ENCODE measurements at regions not wholly inside any gene's neighbourhood (a gene's known extent, or its start where the extent isn't known, plus 50 kb on each side); places are given as distances from the start of the nearest gene placed in this dataset.

- DNase-seq = no peak
Measured at GRCh38 chr2:12062053-12062395, 315.6 kb downstream of the LPIN1 start.

GRCh38 chr2:12063210-12063609, 316.8 kb downstream of the LPIN1 start:
- no peak for DNase-seq

DNA sequence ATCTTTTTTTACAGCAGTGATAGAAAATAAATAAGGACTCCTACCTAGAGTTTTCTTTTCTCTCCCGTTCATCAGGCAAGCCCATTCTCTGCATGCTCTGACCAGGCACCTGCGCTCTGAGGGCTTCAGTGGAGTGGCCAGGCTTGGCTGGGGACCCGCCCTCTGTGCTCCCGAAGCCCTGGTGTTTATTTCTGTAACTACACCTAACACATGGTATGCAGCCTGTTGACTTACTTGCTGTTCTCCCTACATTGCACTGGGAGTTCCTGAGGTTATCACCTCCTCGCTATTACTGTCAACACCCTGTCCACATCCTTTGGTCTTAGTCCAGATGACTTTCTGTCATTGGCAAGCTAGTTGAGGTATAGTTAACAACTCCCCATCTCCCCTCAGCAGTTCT, 317.7 kb downstream of the LPIN1 start:
- DNase-seq = no peak

GRCh38 chr2:12066116-12066515, 319.7 kb downstream of the LPIN1 start:
- no peak for DNase-seq

DNA sequence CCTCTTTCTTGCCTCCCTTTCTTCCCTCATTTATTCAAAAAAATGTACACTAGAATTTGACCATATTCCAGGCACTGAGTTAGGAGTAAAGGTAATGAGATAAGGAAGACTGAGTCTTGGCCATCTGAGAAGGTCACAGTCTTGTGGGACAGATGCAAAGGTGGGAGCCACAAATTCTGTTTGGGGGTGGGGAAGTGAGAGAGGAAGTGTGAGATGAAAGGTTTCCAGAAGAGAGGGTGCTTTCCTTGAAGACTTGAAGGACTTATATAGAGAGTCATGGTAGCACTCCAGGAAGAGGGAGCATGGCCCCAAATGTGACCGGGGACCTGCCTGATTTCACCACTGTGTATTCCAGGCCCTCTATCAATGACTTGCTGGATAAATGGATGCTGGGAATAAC, 320.6 kb downstream of the LPIN1 start:
- no peak for DNase-seq

GRCh38 chr2:12068796-12069538, 322.5 kb downstream of the LPIN1 start:
- no peak for DNase-seq

- DNase-seq = no peak
Measured at GRCh38 chr2:12070153-12070552, 323.7 kb downstream of the LPIN1 start.

DNA sequence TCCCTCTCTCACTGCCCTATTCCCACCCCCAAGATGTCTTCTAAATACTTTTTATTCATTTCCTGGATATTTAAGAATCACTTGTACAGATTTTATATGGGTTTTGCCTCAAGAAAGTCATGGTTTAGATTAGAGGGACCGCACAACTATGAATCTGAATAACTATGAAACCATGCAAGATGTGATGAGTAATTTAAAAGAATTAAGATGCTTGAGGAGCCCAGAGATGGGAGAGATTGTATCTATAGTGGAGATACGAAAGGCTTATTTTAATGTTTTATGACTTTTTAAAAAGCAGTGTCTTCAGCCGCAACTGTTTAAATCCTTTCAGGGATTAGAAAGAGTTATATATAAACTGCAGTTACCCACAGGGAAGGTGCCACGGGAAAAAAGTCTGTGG, 324.1 kb downstream of the LPIN1 start:
- no peak for DNase-seq

- no peak for DNase-seq
Measured at GRCh38 chr2:12071318-12071717, 324.9 kb downstream of the LPIN1 start.

GRCh38 chr2:12073217-12073852, 326.9 kb downstream of the LPIN1 start:
- no peak for DNase-seq

DNA sequence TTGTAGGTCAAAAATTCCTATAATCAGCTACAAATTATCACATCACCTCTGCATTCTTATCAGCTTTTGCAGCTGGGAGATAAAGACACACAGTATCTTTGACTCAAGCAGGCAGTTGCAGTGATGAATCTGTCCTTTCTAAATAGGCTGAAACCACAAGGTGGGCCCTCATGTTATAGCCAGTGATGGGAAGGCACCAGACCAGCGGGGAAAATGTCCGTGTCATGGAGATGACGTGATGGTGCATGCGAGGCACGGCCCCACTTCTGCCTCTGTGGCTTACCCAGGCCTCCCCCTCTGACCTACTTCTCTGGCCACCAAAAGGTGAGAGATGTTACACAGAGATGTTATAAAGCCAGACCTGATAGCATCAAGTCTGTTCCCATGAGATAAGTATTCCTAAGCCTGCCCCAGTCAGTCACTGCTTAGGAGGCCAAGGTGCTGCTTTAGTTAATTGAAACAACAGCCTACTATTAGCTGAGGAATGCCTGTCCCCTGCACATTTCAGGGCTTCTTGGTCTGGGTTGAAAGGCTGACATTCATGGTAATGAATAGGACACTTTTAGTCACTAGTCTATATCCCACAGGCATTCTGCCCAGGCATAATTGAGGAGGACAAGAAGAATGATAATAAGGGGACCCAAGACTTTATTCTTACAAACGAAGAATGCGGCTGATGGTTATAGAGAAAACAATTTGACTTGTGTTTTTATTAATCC, 327.9 kb downstream of the LPIN1 start:
- DNase-seq = no peak

DNA sequence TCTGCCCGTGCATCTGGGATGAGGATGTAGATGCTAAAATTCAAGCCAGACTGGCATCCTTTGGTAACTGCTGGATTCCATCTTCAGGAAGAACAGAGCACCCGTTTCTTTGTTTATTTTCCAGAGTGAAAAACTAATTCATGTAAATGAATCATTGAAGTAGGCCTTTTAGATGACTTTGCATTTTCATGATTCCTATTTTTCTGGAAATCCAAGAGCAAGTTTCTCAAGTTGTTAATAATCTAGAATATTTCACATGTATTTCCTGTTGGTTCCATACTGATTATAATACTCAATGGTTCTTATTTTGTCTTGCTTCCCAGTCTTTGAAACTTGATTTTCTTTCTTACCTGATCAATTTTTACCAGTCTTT, 328.4 kb downstream of the LPIN1 start:
- DNase-seq = no peak

GRCh38 chr2:12075603-12076002, 329.2 kb downstream of the LPIN1 start:
- DNase-seq = no peak

GRCh38 chr2:12076810-12077209, 330.4 kb downstream of the LPIN1 start:
- DNase-seq = no peak

- no peak for DNase-seq
Measured at GRCh38 chr2:12080360-12080759, 333.9 kb downstream of the LPIN1 start.

DNA sequence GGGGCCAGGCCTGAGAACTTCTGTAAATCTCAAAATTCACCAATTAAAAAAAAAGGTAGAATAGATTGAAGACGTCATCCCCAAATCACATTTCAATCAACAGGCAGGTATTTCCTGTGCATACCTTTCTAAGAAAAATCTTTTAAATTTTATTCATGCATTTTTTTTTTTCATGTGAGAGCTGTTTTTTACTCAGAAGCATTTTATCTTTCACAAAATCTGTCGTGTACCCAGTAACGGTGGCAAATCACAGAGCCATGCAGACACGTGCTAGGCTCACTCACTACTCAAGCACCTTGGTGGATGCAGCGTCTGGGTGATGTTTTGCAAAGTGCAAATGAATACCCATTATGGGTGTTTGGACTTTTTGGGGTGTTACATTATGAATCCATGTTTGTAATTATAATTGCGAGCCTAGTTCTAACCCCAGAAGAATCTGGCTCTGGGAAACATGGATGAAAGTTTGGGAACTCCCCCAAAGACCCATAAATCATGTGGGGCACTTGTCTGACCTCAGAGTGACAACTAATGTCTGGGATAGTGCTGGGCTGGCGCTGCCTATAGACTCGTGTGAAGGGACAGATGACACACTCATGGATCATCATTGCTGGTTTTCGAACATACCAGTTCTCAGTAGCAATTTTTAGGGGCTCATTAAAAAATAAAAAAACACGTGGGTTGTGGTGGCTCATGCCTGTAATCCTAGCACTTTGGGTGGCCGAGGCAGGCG, 335.2 kb downstream of the LPIN1 start:
- DNase-seq = no peak

- no peak for DNase-seq
Measured at GRCh38 chr2:12083081-12083581, 336.7 kb downstream of the LPIN1 start.

DNA sequence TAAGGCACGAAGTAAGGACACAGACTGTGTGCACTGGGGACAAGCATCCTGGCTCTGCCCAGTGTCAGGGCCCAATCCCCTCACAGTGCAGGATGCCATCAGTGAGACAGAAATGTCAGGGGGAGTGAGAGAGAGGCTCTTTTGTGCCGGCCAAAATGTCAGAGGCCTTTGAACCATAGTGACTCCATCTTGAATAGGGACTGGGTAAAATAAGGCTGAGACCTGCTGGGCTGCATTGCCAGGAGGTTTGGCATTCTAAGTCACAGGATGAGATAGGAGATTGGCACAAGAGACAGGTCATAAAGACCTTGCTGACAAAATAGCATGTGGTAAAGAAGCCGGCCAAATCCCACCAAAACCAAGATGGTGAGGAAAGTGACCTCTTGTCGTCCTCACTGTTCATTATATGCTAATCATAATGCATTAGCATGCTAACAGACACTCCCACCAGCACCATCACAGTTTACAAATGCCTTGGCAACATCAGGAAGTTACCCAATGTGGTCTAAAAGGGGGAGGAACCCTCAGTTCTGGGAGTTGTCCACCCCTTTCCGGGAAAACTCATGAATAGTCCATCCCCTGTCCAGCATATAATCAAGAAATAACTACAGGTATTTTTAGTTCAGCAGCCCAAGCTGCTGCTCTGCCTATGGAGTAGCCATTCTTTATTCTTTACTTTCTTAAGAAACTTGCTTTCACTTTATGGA, 337.4 kb downstream of the LPIN1 start:
- no peak for DNase-seq

- DNase-seq = no peak
Measured at GRCh38 chr2:12087175-12087574, 340.7 kb downstream of the LPIN1 start.

DNA sequence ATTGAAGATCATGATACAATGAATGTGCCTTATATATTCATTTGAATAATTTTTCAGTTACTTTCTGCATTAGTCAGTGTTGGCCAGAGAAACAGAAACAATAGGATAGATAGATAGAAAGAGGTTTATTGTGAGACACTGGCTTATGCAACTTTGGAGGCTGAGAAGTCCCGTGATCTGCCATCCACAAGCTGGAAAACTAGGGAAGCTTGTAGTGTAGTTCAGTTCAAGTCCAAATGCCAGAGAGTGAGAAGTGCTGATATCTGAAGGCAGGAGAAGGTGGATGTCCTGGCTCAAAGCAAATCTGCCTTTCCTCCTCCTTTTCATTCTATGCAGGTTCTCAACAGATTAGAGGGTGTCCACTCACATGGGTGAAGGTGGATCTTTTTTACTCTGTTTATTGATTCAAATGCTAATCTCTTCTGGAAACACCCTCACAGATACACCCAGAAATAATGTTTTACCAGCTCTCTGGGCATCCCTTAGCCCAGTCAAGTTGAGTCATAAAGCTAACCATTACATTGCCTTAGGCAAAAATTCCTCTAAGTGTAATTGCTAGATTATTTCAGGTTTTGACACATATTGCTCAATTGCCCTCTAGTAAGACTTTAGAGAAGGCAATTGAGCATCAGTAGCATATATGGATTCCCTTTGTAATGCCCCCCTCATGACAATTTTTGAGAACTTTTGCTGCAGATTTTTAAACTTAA, 341.4 kb downstream of the LPIN1 start:
- no peak for DNase-seq

DNA sequence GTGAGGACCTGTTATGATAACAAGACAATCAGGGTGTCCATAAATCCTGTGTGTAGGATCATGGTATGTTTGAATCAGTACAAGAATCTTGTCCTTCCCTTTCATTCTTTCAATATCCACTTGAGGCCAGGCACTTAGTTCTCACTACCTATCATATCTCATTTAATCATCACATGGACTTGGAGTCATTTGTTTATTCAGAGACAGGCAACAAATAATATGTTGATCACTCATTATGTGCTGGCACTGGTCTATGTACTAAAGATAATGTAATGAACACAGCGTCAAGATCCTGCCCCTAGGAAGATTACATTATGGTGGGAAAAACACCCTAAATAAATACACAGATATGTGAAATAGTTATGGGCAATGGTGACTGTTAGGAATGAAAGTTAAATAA, 342.6 kb downstream of the LPIN1 start:
- DNase-seq = no peak

DNA sequence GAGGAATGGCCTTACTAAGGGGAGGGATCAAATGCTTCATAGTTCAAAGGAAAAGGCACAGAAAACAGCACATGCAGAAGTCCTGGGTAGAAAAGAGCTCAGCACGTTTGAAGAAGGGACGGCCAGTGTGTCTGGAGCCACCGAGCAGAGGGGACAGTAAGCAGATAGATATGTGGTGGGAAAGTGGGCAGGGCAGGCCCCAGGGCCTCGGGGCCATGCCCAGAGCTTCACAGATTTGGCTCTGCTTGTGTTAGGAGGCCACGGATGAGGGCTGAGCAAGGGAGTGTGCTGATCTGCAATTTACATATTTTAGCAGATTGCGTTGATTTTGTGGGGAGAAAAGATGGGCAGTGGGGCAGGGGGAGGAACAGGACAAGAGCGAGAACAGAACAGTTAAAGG, 343.1 kb downstream of the LPIN1 start:
- no peak for DNase-seq
